Activated gamma-delta T cell treated with anti-CD3 and anti-CD28 coated beads, Interleukin-2, amount 50 U/mL, for 16 hours (primary cell): ENCODE measurements at regions not wholly inside any gene's neighbourhood (a gene's known extent, or its start where the extent isn't known, plus 50 kb on each side); places are given as distances from the start of the nearest gene placed in this dataset.

Experiments used
- DNase-seq: peaks from one replicate; pipeline ENCODE4 v3.0.0-alpha.2; 2020; ENCODE audit warnings: low read depth

- no peak for DNase-seq
These were observed 650.5 kb downstream of the RNF144B start for GRCh38 chr6:19037607-19038006.

- DNase-seq = no peak
These were observed 652.1 kb downstream of the RNF144B start for GRCh38 chr6:19039287-19039686.

- DNase-seq = no peak
These were observed 654.8 kb downstream of the RNF144B start for GRCh38 chr6:19041906-19042305.

GRCh38 chr6:19042420-19042819, 655.3 kb downstream of the RNF144B start:
- no peak for DNase-seq

GRCh38 chr6:19050765-19051164, 663.6 kb downstream of the RNF144B start:
- DNase-seq = no peak

- no peak for DNase-seq
These were observed 665.1 kb downstream of the RNF144B start for GRCh38 chr6:19052219-19052618.

GRCh38 chr6:19059102-19059501, 672.0 kb downstream of the RNF144B start:
- no peak for DNase-seq

GRCh38 chr6:19067165-19067564, 680.0 kb downstream of the RNF144B start:
- DNase-seq = no peak

- no peak for DNase-seq
These were observed 683.4 kb downstream of the RNF144B start for GRCh38 chr6:19070520-19070919.

GRCh38 chr6:19083801-19084200, 696.7 kb downstream of the RNF144B start:
- no peak for DNase-seq

- no peak for DNase-seq
These were observed 699.3 kb downstream of the RNF144B start for GRCh38 chr6:19086480-19086879.

- DNase-seq = no peak
These were observed 700.1 kb downstream of the RNF144B start for GRCh38 chr6:19087296-19087695.

GRCh38 chr6:19087897-19088296, 700.7 kb downstream of the RNF144B start:
- DNase-seq = no peak

- DNase-seq = no peak
These were observed 713.6 kb downstream of the RNF144B start for GRCh38 chr6:19100752-19101151.

- DNase-seq = no peak
These were observed 715.8 kb downstream of the RNF144B start for GRCh38 chr6:19102936-19103335.

- DNase-seq = no peak
These were observed 720.3 kb downstream of the RNF144B start for GRCh38 chr6:19107468-19107867.

GRCh38 chr6:19121521-19121920, 715.6 kb upstream of the ID4 start:
- DNase-seq = no peak

GRCh38 chr6:19127081-19127480, 710.1 kb upstream of the ID4 start:
- DNase-seq = no peak

GRCh38 chr6:19128701-19129100, 708.5 kb upstream of the ID4 start:
- DNase-seq = no peak

GRCh38 chr6:19135706-19136105, 701.5 kb upstream of the ID4 start:
- DNase-seq = no peak

GRCh38 chr6:19137505-19137904, 699.7 kb upstream of the ID4 start:
- DNase-seq = no peak

- no peak for DNase-seq
These were observed 694.9 kb upstream of the ID4 start for GRCh38 chr6:19142275-19142674.

GRCh38 chr6:19150307-19150706, 686.9 kb upstream of the ID4 start:
- DNase-seq = no peak

- DNase-seq = no peak
These were observed 683.7 kb upstream of the ID4 start for GRCh38 chr6:19153270-19153980.

- DNase-seq = no peak
These were observed 683.2 kb upstream of the ID4 start for GRCh38 chr6:19153981-19154295.
